ENCODE measurements at regions not wholly inside any gene's neighbourhood (a gene's known extent, or its start where the extent isn't known, plus 50 kb on each side); places are given as distances from the start of the nearest gene placed in this dataset.

- Histone ChIP-seq H3K9me2 (ENCODE audit: low read depth, low read length) (no peaks in the 10 kb centered on the region; the same call in 1 of the 2 replicates), H3K27me3 (ENCODE audit: insufficient read depth, low read length) (no peaks in the 10 kb centered on the region), H3K9me3 (ENCODE audit: low read length) (no peaks in the 10 kb centered on the region; the same call in 1 of the 2 replicates), H3K27ac (ENCODE audit: low read depth, low read length, poor library complexity, severe bottlenecking) (no peak overlapping the region), H2AFZ (ENCODE audit: low read length) (no peak overlapping the region), H3K79me2 (ENCODE audit: insufficient read depth, low read length) (no peaks in the 10 kb centered on the region), H3K4me1 (ENCODE audit: insufficient read depth, low read length, severe bottlenecking) (no peaks in the 10 kb centered on the region), H3K4me2 (ENCODE audit: low read length) (no peak overlapping the region), H4K20me1 (ENCODE audit: insufficient read depth, low read length) (no peaks in the 10 kb centered on the region), H3K36me3 (ENCODE audit: insufficient read depth, low read length) (no peaks in the 10 kb centered on the region), H3K4me3 (ENCODE audit: low read depth, low read length, poor library complexity, severe bottlenecking) (no peak overlapping the region), H3F3A (ENCODE audit: insufficient read depth, low read length) (no peaks in the 10 kb centered on the region), H3K9ac (ENCODE audit: low read length) (no peak overlapping the region)
- no peak for TF ChIP-seq CTCF (IDR thresholded peaks at IDR 0.05; ENCODE audit: low read length)
Measured at GRCh38 chr13:105232006-105232405, 1303.5 kb downstream of the EFNB2 start.

- H3K9me3 ChIP-seq (ENCODE audit: low read length) = no peaks in the 10 kb centered on the region; the same call in 1 of the 2 replicates
- H3K36me3 ChIP-seq (ENCODE audit: insufficient read depth, low read length) = no peaks in the 10 kb centered on the region
- TF ChIP-seq EZH2 (IDR thresholded peaks at IDR 0.05; ENCODE audit: borderline replicate concordance, low read length) (no peak), CTCF (IDR thresholded peaks at IDR 0.05; ENCODE audit: low read length) (no peak)
- no peaks in the 10 kb centered on the region; the same call in 1 of the 2 replicates for H3K9me2 ChIP-seq (ENCODE audit: low read depth, low read length)
- no peak overlapping the region for H3K4me2 ChIP-seq (ENCODE audit: low read length)
- H2AFZ ChIP-seq (ENCODE audit: low read length) = no peak overlapping the region
- no peaks in the 10 kb centered on the region for H4K20me1 ChIP-seq (ENCODE audit: insufficient read depth, low read length)
- no peak overlapping the region for H3K9ac ChIP-seq (ENCODE audit: low read length)
- no peaks in the 10 kb centered on the region for H3K4me1 ChIP-seq (ENCODE audit: insufficient read depth, low read length, severe bottlenecking)
- H3F3A ChIP-seq (ENCODE audit: insufficient read depth, low read length) = no peaks in the 10 kb centered on the region
- no peak overlapping the region for H3K4me3 ChIP-seq (ENCODE audit: low read depth, low read length, poor library complexity, severe bottlenecking)
- no peaks in the 10 kb centered on the region for H3K79me2 ChIP-seq (ENCODE audit: insufficient read depth, low read length)
- H3K27me3 ChIP-seq (ENCODE audit: insufficient read depth, low read length) = no peaks in the 10 kb centered on the region
- H3K27ac ChIP-seq (ENCODE audit: low read depth, low read length, poor library complexity, severe bottlenecking) = no peak overlapping the region
Measured at GRCh38 chr13:105231579-105231978, 1303.9 kb downstream of the EFNB2 start.

- Histone ChIP-seq H3K9me2 (ENCODE audit: low read depth, low read length) (no peaks in the 10 kb centered on the region; the same call in 1 of the 2 replicates), H3K27me3 (ENCODE audit: insufficient read depth, low read length) (no peaks in the 10 kb centered on the region), H4K20me1 (ENCODE audit: insufficient read depth, low read length) (no peaks in the 10 kb centered on the region), H3K79me2 (ENCODE audit: insufficient read depth, low read length) (no peaks in the 10 kb centered on the region), H3K4me2 (ENCODE audit: low read length) (no peak overlapping the region), H3K4me1 (ENCODE audit: insufficient read depth, low read length, severe bottlenecking) (no peaks in the 10 kb centered on the region), H3F3A (ENCODE audit: insufficient read depth, low read length) (no peaks in the 10 kb centered on the region), H2AFZ (ENCODE audit: low read length) (no peak overlapping the region), H3K36me3 (ENCODE audit: insufficient read depth, low read length) (no peaks in the 10 kb centered on the region), H3K9me3 (ENCODE audit: low read length) (no peaks in the 10 kb centered on the region), H3K9ac (ENCODE audit: low read length) (no peak overlapping the region), H3K27ac (ENCODE audit: low read depth, low read length, poor library complexity, severe bottlenecking) (no peak overlapping the region), H3K4me3 (ENCODE audit: low read depth, low read length, poor library complexity, severe bottlenecking) (no peak overlapping the region)
- no peak for TF ChIP-seq EZH2 (IDR thresholded peaks at IDR 0.05; ENCODE audit: borderline replicate concordance, low read length)
Measured at GRCh38 chr13:105220881-105221280, 1314.6 kb downstream of the EFNB2 start.

- Histone ChIP-seq H3K36me3 (ENCODE audit: insufficient read depth, low read length) (no peaks in the 10 kb centered on the region), H3K4me1 (ENCODE audit: insufficient read depth, low read length, severe bottlenecking) (no peaks in the 10 kb centered on the region), H3K4me3 (ENCODE audit: low read depth, low read length, poor library complexity, severe bottlenecking) (no peak overlapping the region), H3K27me3 (ENCODE audit: insufficient read depth, low read length) (no peaks in the 10 kb centered on the region), H3K9me3 (ENCODE audit: low read length) (no peaks in the 10 kb centered on the region), H3K4me2 (ENCODE audit: low read length) (no peak overlapping the region), H3K9ac (ENCODE audit: low read length) (no peak overlapping the region), H3F3A (ENCODE audit: insufficient read depth, low read length) (no peaks in the 10 kb centered on the region), H3K27ac (ENCODE audit: low read depth, low read length, poor library complexity, severe bottlenecking) (no peak overlapping the region), H2AFZ (ENCODE audit: low read length) (no peak overlapping the region), H4K20me1 (ENCODE audit: insufficient read depth, low read length) (no peaks in the 10 kb centered on the region), H3K9me2 (ENCODE audit: low read depth, low read length) (no peaks in the 10 kb centered on the region; the same call in 1 of the 2 replicates), H3K79me2 (ENCODE audit: insufficient read depth, low read length) (no peaks in the 10 kb centered on the region)
- TF ChIP-seq CTCF (IDR thresholded peaks at IDR 0.05; ENCODE audit: low read length) (no peak), EZH2 (IDR thresholded peaks at IDR 0.05; ENCODE audit: borderline replicate concordance, low read length) (no peak)
Measured at GRCh38 chr13:105220063-105220462, 1315.4 kb downstream of the EFNB2 start.
